ENCODE measurements at regions not wholly inside any gene's neighbourhood (a gene's known extent, or its start where the extent isn't known, plus 50 kb on each side); places are given as distances from the start of the nearest gene placed in this dataset.
A peak's percentile ranks its signal among the peaks of the same experiment; 100 is the strongest.

DNA sequence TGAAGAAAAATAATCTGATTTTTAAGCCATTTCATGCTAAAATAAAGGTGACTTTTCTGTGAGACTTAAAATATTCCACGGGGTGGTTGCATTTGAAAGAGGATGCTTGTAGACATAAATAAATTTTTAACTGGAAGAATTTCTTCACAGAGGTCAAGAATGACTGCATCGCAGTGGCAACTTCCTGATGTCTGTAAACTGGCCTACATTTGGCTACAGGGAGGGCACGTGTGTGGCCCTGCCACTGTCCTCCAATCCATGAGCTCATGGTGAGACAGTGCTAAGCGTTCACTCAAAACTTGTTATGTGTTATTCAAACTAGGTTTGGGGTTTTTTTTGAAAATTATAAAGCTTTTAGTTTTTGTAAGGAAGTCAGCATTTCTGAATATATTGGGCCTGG lies 1089.3 kb downstream of the EFNB2 start:
- Histone ChIP-seq H4K20me1 (ENCODE audit: insufficient read depth) (no peaks in the 10 kb centered on the region), H2AFZ (ENCODE audit: low read depth) (peak overlapping the region; percentile 47; the same call in 1 of the 2 replicates), H3K36me3 (ENCODE audit: insufficient read depth) (no peaks in the 10 kb centered on the region), H3K27ac (no peak overlapping the region), H3K4me3 (IDR thresholded peaks at IDR 0.05; ENCODE audit: insufficient read depth, low read depth, low read length) (no peak overlapping the region), H3K27me3 (ENCODE audit: insufficient read depth, low read depth) (no peaks in the 10 kb centered on the region), H3K4me1 (ENCODE audit: low read depth, poor library complexity, severe bottlenecking) (peaks cover 4% of the 10 kb centered on the region), H3K9ac (no peak overlapping the region), H3K4me2 (peak overlapping the region; percentile 50; the same call in 1 of the 2 replicates), H3K79me2 (ENCODE audit: insufficient read depth, low read depth) (no peaks in the 10 kb centered on the region)
- TF ChIP-seq, protein P1, sequence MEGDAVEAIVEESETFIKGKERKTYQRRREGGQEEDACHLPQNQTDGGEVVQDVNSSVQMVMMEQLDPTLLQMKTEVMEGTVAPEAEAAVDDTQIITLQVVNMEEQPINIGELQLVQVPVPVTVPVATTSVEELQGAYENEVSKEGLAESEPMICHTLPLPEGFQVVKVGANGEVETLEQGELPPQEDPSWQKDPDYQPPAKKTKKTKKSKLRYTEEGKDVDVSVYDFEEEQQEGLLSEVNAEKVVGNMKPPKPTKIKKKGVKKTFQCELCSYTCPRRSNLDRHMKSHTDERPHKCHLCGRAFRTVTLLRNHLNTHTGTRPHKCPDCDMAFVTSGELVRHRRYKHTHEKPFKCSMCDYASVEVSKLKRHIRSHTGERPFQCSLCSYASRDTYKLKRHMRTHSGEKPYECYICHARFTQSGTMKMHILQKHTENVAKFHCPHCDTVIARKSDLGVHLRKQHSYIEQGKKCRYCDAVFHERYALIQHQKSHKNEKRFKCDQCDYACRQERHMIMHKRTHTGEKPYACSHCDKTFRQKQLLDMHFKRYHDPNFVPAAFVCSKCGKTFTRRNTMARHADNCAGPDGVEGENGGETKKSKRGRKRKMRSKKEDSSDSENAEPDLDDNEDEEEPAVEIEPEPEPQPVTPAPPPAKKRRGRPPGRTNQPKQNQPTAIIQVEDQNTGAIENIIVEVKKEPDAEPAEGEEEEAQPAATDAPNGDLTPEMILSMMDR (conservative IDR thresholded peaks at IDR 0.05; ENCODE audit: low read depth, low read length), result no peak

DNA sequence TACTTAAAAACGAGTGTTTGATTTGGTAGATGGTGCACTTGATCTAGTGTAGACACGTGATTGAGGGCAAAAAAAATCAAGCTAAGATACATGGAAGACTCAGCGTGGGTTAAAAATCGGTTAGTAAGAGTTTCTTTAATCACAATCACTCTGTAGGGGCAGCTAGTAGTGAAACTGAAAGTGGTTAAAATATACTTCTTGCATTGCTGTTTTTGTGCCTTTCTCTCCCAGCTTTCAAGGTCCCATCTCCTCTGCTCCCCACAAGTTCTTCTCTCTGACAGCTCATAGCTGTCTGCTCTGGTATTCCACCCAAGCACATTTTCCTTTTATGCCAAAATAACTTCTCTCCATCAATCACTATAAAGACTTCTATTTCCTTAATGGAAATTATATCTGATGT lies 1089.7 kb downstream of the EFNB2 start:
- no peak overlapping the region for H3K4me3 ChIP-seq (IDR thresholded peaks at IDR 0.05; ENCODE audit: insufficient read depth, low read depth, low read length)
- H3K27me3 ChIP-seq (ENCODE audit: insufficient read depth, low read depth), result no peaks in the 10 kb centered on the region
- TF ChIP-seq, protein P1 (conservative IDR thresholded peaks at IDR 0.05; ENCODE audit: low read depth, low read length), result no peak
- no peaks in the 10 kb centered on the region for H4K20me1 ChIP-seq (ENCODE audit: insufficient read depth)
- peak overlapping the region; percentile 50; the same call in 1 of the 2 replicates for H3K4me2 ChIP-seq
- no peak overlapping the region for H3K27ac ChIP-seq
- H3K9ac ChIP-seq, result no peak overlapping the region
- H3K4me1 ChIP-seq (ENCODE audit: low read depth, poor library complexity, severe bottlenecking), result peaks cover 4% of the 10 kb centered on the region
- H3K36me3 ChIP-seq (ENCODE audit: insufficient read depth), result no peaks in the 10 kb centered on the region
- peak overlapping the region; percentile 47; the same call in 1 of the 2 replicates for H2AFZ ChIP-seq (ENCODE audit: low read depth)
- no peaks in the 10 kb centered on the region for H3K79me2 ChIP-seq (ENCODE audit: insufficient read depth, low read depth)

- Histone ChIP-seq H3K9ac (no peak overlapping the region), H3K27ac (no peak overlapping the region), H2AFZ (ENCODE audit: low read depth) (no peak overlapping the region)
Observed at GRCh38 chr13:105442949-105443699, 1092.3 kb downstream of the EFNB2 start.

GRCh38 chr13:105442040-105442439 lies 1093.4 kb downstream of the EFNB2 start:
- Histone ChIP-seq H3K27me3 (ENCODE audit: insufficient read depth, low read depth) (no peaks in the 10 kb centered on the region), H3K4me1 (ENCODE audit: low read depth, poor library complexity, severe bottlenecking) (peaks cover 4% of the 10 kb centered on the region), H3K36me3 (ENCODE audit: insufficient read depth) (no peaks in the 10 kb centered on the region), H3K4me3 (IDR thresholded peaks at IDR 0.05; ENCODE audit: insufficient read depth, low read depth, low read length) (no peak overlapping the region), H3K27ac (no peak overlapping the region), H2AFZ (ENCODE audit: low read depth) (no peak overlapping the region), H3K9ac (no peak overlapping the region), H3K79me2 (ENCODE audit: insufficient read depth, low read depth) (no peaks in the 10 kb centered on the region), H4K20me1 (ENCODE audit: insufficient read depth) (no peaks in the 10 kb centered on the region), H3K4me2 (no peak overlapping the region)
- TF ChIP-seq, protein P1 (conservative IDR thresholded peaks at IDR 0.05; ENCODE audit: low read depth, low read length), result no peak

More at GRCh38 chr13:105442949-105443699, 1092.3 kb downstream of the EFNB2 start:
- Histone ChIP-seq H3K36me3 (ENCODE audit: insufficient read depth) (no peaks in the 10 kb centered on the region), H3K27me3 (ENCODE audit: insufficient read depth, low read depth) (no peaks in the 10 kb centered on the region), H3K79me2 (ENCODE audit: insufficient read depth, low read depth) (no peaks in the 10 kb centered on the region), H4K20me1 (ENCODE audit: insufficient read depth) (no peaks in the 10 kb centered on the region), H3K4me3 (IDR thresholded peaks at IDR 0.05; ENCODE audit: insufficient read depth, low read depth, low read length) (no peak overlapping the region), H3K4me1 (ENCODE audit: low read depth, poor library complexity, severe bottlenecking) (peaks cover 4% of the 10 kb centered on the region), H3K4me2 (no peak overlapping the region)
- TF ChIP-seq, protein P1 (conservative IDR thresholded peaks at IDR 0.05; ENCODE audit: low read depth, low read length), result no peak

All from KMS-11 (cell line).